ENCODE measurements at regions not wholly inside any gene's neighbourhood (a gene's known extent, or its start where the extent isn't known, plus 50 kb on each side); places are given as distances from the start of the nearest gene placed in this dataset.

DNA sequence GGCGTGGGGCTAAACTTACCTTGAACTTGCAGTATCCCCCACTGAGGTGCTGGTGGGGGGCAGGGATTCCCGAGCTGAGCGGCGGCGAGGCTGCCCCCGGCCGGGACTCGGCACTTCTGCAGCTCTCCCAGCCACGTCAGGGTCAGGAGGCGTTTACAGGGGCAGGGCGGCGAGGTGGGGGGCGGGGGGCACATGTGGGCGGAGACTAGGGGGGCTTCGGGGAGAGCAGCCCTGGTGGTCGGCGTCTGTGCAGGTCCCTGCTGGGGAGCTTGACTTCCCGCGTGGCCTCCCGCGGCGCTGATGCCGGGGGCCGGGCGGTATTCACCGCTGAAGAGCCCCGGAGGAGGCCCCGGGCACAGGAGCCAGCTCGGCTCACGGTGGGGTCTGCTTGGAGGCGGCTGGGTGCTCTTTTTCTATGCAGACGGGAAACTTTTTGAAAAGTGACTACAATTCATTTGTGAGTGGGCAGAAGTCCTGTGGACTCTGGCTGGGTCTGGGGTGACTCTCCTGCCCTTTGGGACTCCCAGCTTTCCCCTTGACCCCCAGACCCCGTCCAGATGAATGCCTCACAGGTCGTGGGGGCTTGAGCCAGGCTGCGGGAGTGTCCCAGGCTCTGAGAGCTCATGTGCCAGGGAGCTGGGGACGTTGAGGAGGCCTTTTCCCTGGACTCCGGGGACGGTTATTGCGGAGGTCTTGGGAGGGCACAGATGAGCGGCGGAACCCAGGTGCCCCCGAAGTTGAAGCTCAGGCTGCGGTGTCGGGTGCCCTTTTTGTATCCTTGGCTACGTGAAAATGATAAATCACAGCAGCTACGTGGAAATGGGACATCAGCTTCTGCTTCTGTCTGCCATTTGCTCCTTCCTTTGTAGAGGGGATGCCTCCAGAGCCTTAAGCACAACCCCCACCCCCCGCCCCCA is 75.9 kb upstream of the GATA5 start:
- peaks cover 12 to 24% of the 10 kb centered on the region in 2 donors for H3K27me3 Mint-ChIP-seq (ENCODE audit: low read depth in 2 of 2)
- DNase-seq (peak in 1 of 2 donors; percentile 28), ATAC-seq (peak in 2 of 3 donors; percentile 25 to 30)
- intact Hi-C loops (cut with micrococcal nuclease), result no loop called here
- WGBS (ENCODE audit: insufficient coverage), result 23% methylated on average over 46 of the region's 47 CpGs
- no peak overlapping the region for H3K4me3 Mint-ChIP-seq
- no peaks in the 10 kb centered on the region for H3K36me3 Mint-ChIP-seq
- no peaks in the 10 kb centered on the region for H3K9me3 ChIP-seq (ENCODE audit: control insufficient read depth, insufficient read depth, low read length)
- peak overlapping the region; percentile 10 for H3K4me3 ChIP-seq (ENCODE audit: low read length)
- peaks cover 52% of the 10 kb centered on the region for H3K4me1 ChIP-seq (ENCODE audit: control insufficient read depth, insufficient read depth, low read length)
- no peaks in the 10 kb centered on the region for H3K36me3 ChIP-seq (ENCODE audit: control insufficient read depth, insufficient read depth, low read length)
- H3K27ac ChIP-seq (ENCODE audit: low read length), result no peak overlapping the region
- H3K27ac Mint-ChIP-seq, result no peak overlapping the region
- no peak for TF ChIP-seq CTCF (IDR thresholded peaks at IDR 0.05)
- H3K4me1 Mint-ChIP-seq, result peaks cover 6 to 44% of the 10 kb centered on the region in 2 donors
- no peaks in the 10 kb centered on the region for H3K9me3 Mint-ChIP-seq
- peaks cover 27% of the 10 kb centered on the region for H3K27me3 ChIP-seq (ENCODE audit: control insufficient read depth, insufficient read depth, low read length)

GRCh38 chr20:62552613-62553012 is 76.8 kb upstream of the GATA5 start:
- no peak for DNase-seq
- H3K36me3 ChIP-seq (ENCODE audit: control insufficient read depth, insufficient read depth, low read length), result no peaks in the 10 kb centered on the region
- Mint-ChIP-seq H3K27ac (no peak overlapping the region), H3K9me3 (no peaks in the 10 kb centered on the region), H3K36me3 (no peaks in the 10 kb centered on the region), H3K4me3 (peak overlapping the region; percentile 55), H3K27me3 (ENCODE audit: low read depth in 2 of 2) (peaks cover 12 to 21% of the 10 kb centered on the region in 2 donors), H3K4me1 (peaks cover 6 to 34% of the 10 kb centered on the region in 2 donors)
- H3K9me3 ChIP-seq (ENCODE audit: control insufficient read depth, insufficient read depth, low read length), result no peaks in the 10 kb centered on the region
- H3K4me1 ChIP-seq (ENCODE audit: control insufficient read depth, insufficient read depth, low read length), result peaks cover 42% of the 10 kb centered on the region
- H3K4me3 ChIP-seq (ENCODE audit: low read length), result no peak overlapping the region
- H3K27ac ChIP-seq (ENCODE audit: low read length), result no peak overlapping the region
- WGBS (ENCODE audit: insufficient coverage), result 89% methylated on average over 14 of the region's 14 CpGs
- peaks cover 27% of the 10 kb centered on the region for H3K27me3 ChIP-seq (ENCODE audit: control insufficient read depth, insufficient read depth, low read length)
- ATAC-seq, result no peak
- TF ChIP-seq CTCF (IDR thresholded peaks at IDR 0.05), result no peak
- intact Hi-C loops (cut with micrococcal nuclease), result no loop called here

- Histone ChIP-seq H3K27ac (ENCODE audit: low read length) (no peak overlapping the region), H3K9me3 (ENCODE audit: control insufficient read depth, insufficient read depth, low read length) (no peaks in the 10 kb centered on the region), H3K4me3 (ENCODE audit: low read length) (no peak overlapping the region), H3K36me3 (ENCODE audit: control insufficient read depth, insufficient read depth, low read length) (no peaks in the 10 kb centered on the region), H3K27me3 (ENCODE audit: control insufficient read depth, insufficient read depth, low read length) (peaks cover 27% of the 10 kb centered on the region), H3K4me1 (ENCODE audit: control insufficient read depth, insufficient read depth, low read length) (peaks cover 35% of the 10 kb centered on the region)
- no peak overlapping the region for H3K27ac Mint-ChIP-seq
- H3K36me3 Mint-ChIP-seq, result no peaks in the 10 kb centered on the region
- H3K4me1 Mint-ChIP-seq, result peaks cover 6 to 29% of the 10 kb centered on the region in 2 donors
- WGBS (ENCODE audit: insufficient coverage), result 93% methylated on average over 32 of the region's 33 CpGs
- ATAC-seq (no peak), DNase-seq (no peak)
- H3K4me3 Mint-ChIP-seq, result no peak overlapping the region
- intact Hi-C loops (cut with micrococcal nuclease), result no loop called here
- peaks cover 12 to 20% of the 10 kb centered on the region in 2 donors for H3K27me3 Mint-ChIP-seq (ENCODE audit: low read depth in 2 of 2)
- TF ChIP-seq CTCF (IDR thresholded peaks at IDR 0.05), result no peak
- no peaks in the 10 kb centered on the region for H3K9me3 Mint-ChIP-seq
Observed at GRCh38 chr20:62553136-62553837, 77.5 kb upstream of the GATA5 start.

All from natural killer cell (primary cell).